MM.1S (cell line): ENCODE measurements at regions not wholly inside any gene's neighbourhood (a gene's known extent, or its start where the extent isn't known, plus 50 kb on each side); places are given as distances from the start of the nearest gene placed in this dataset.

ENCODE experiments used
- DNase-seq: peaks from one replicate; pipeline ENCODE4 v3.0.0-alpha.2; 2015
- H2AFZ ChIP-seq: fragments of 300-600 bp; sonication (generic); 2 replicates; pipeline ENCODE4 v1.6.0; 2016; ENCODE audit warnings: antibody characterized with exemption, low read length
- H3F3A ChIP-seq: fragments of 300-600 bp; sonication (generic); 2 replicates; pipeline ENCODE4 v1.6.1; 2016; ENCODE audit warnings: mild to moderate bottlenecking, antibody characterized with exemption, low read length, moderate library complexity, mixed read lengths; ENCODE audit not compliant: insufficient read depth
- H3K27ac ChIP-seq: fragments of 300-600 bp; sonication (generic); 2 replicates; pipeline ENCODE4 v1.5.1; 2016; ENCODE audit warnings: mild to moderate bottlenecking, low read length
- H3K27me3 ChIP-seq: fragments of 300-600 bp; sonication (generic); replicated peaks from 2 replicates; pipeline ENCODE4 v1.6.0; 2016; ENCODE audit warnings: low read length; ENCODE audit not compliant: insufficient read depth
- H3K36me3 ChIP-seq: fragments of 300-600 bp; sonication (generic); replicated peaks from 2 replicates; pipeline ENCODE4 v1.6.1; 2016; ENCODE audit warnings: mild to moderate bottlenecking, low read length, mixed read lengths; ENCODE audit not compliant: insufficient read depth
- H3K4me1 ChIP-seq: fragments of 300-600 bp; sonication (generic); 2 replicates; pipeline ENCODE4 v1.6.1; 2016; ENCODE audit warnings: low read length, mixed read lengths
- H3K4me2 ChIP-seq: fragments of 300-600 bp; sonication (generic); 2 replicates; pipeline ENCODE4 v1.6.0; 2016; ENCODE audit warnings: low read depth, low read length
- H3K4me3 ChIP-seq: fragments of 300-600 bp; sonication (generic); 2 replicates; pipeline ENCODE4 v1.5.1; 2016; ENCODE audit warnings: low read length, mixed read lengths
- H3K79me2 ChIP-seq: fragments of 300-600 bp; sonication (generic); 2 replicates; pipeline ENCODE4 v1.6.1; 2016; ENCODE audit warnings: mixed run types, low read length, mixed read lengths
- H3K9ac ChIP-seq: fragments of 300-600 bp; sonication (generic); 2 replicates; pipeline ENCODE4 v1.6.1; 2016; ENCODE audit warnings: low read length, mixed read lengths
- H3K9me2 ChIP-seq: fragments of 300-600 bp; sonication (generic); replicated peaks from 2 replicates; pipeline ENCODE4 v1.6.1; 2016; ENCODE audit warnings: mild to moderate bottlenecking, low read length, mixed read lengths; ENCODE audit not compliant: insufficient read depth
- H3K9me3 ChIP-seq: fragments of 300-600 bp; sonication (generic); replicated peaks from 2 replicates; pipeline ENCODE4 v1.6.1; 2016; ENCODE audit warnings: mild to moderate bottlenecking, low read length, mixed read lengths; ENCODE audit not compliant: insufficient read depth
- H4K20me1 ChIP-seq: fragments of 300-600 bp; sonication (generic); 2 replicates; pipeline ENCODE4 v1.6.1; 2016; ENCODE audit warnings: mild to moderate bottlenecking, low read length, moderate library complexity, mixed read lengths; ENCODE audit not compliant: insufficient read depth
- EZH2 ChIP-seq: fragments of 300-600 bp; sonication (generic); optimal IDR thresholded peaks from 2 replicates; pipeline ENCODE3; 2017; ENCODE audit warnings: low read depth, mild to moderate bottlenecking, antibody characterized with exemption, low read length, mixed read lengths
- EZH2phosphoT487 ChIP-seq: fragments of 300-600 bp; sonication (generic); IDR thresholded peaks from 2 replicates; pipeline ENCODE4 v1.6.1; 2018; ENCODE audit warnings: antibody characterized with exemption, low read length
- TF ChIP-seq, protein P1 (sequence below): fragments of 300-600 bp; sonication (generic); IDR thresholded peaks from 2 replicates; pipeline ENCODE4 v1.5.1; 2016; ENCODE audit warnings: antibody characterized with exemption, low read length, mixed read lengths

DNA sequence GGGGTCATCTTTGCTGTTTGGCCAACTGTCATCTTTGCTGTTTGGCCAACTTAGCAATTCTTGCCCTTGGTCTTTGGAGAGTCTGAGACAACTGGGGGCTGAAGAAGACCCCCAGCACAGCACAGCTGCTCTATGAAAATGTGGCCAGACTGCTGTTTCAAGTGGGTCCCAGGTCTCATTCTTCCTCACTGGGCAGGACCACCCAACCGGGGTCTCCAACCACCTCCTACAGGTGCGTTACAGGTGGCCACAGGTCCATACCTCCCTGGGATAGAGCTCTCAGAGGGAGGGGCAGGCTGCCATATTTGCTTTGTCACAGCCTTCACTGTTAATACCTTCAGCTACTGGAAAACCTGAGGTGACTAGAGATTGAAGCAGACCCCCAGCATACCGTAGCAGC, 82.1 kb upstream of the TCEAL2 start:
- no peaks in the 10 kb centered on the region for H3K27me3 ChIP-seq
- H3K9ac ChIP-seq = no peak overlapping the region
- TF ChIP-seq EZH2phosphoT487 = no peak
- TF ChIP-seq, protein P1, sequence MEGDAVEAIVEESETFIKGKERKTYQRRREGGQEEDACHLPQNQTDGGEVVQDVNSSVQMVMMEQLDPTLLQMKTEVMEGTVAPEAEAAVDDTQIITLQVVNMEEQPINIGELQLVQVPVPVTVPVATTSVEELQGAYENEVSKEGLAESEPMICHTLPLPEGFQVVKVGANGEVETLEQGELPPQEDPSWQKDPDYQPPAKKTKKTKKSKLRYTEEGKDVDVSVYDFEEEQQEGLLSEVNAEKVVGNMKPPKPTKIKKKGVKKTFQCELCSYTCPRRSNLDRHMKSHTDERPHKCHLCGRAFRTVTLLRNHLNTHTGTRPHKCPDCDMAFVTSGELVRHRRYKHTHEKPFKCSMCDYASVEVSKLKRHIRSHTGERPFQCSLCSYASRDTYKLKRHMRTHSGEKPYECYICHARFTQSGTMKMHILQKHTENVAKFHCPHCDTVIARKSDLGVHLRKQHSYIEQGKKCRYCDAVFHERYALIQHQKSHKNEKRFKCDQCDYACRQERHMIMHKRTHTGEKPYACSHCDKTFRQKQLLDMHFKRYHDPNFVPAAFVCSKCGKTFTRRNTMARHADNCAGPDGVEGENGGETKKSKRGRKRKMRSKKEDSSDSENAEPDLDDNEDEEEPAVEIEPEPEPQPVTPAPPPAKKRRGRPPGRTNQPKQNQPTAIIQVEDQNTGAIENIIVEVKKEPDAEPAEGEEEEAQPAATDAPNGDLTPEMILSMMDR = no peak
- TF ChIP-seq EZH2 = no peak
- no peaks in the 10 kb centered on the region for H3K9me3 ChIP-seq
- no peaks in the 10 kb centered on the region for H3K79me2 ChIP-seq
- no peaks in the 10 kb centered on the region for H3F3A ChIP-seq
- no peak overlapping the region for H3K27ac ChIP-seq
- H2AFZ ChIP-seq = no peak overlapping the region
- no peak overlapping the region for H3K4me2 ChIP-seq
- H3K9me2 ChIP-seq = no peaks in the 10 kb centered on the region
- H4K20me1 ChIP-seq = no peaks in the 10 kb centered on the region
- no peaks in the 10 kb centered on the region for H3K4me1 ChIP-seq
- H3K4me3 ChIP-seq = no peak overlapping the region
- no peaks in the 10 kb centered on the region for H3K36me3 ChIP-seq
- no peak for DNase-seq

DNA sequence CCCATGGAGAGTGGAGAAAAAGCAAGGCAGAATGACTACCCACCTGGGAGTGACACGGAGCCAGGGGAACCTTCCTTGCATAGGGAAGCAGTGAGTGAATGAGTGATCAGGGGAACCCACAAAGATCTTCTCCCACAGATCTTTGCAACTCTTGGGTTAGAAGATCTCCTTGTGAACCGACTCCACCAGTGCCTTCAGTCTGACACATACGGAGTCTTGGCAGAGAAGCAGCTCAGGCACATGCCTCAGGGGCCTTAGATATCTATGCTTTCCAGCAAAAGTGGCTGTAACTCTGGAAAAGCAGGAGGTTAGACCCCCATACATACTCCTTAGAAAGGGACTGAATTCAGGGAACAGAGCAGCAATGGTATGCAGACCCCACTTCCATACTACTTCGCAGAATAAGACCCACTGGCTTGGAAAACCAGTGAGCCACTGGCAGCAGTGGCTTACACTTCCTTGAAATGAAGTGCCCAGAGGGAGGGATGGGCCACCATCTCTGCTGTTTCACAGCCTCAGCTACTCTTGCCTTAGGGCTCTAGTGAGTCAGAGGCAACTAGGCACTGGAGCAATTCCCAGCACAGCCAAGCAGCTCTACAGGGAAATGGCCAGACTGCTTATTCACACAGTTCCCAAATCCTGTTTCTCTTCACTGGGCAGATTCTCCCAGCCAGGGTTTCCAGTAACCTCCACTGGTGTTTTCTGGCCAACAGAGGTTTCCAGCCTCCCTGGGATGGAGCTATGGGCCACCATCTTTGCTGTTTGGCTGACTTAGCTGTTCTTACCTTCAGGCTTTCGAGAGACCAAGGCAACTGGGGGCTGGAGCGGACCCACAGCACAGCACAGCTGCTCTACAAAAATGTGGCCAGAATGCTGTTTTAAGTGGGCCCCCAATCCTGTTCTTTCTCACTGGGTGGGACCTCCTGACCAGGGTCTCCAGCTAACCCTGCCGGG, 82.8 kb upstream of the TCEAL2 start:
- Histone ChIP-seq H3K4me2 (no peak overlapping the region), H3F3A (no peaks in the 10 kb centered on the region), H2AFZ (no peak overlapping the region), H3K4me3 (no peak overlapping the region), H3K9ac (no peak overlapping the region), H3K4me1 (no peaks in the 10 kb centered on the region), H3K36me3 (no peaks in the 10 kb centered on the region), H3K27ac (no peak overlapping the region), H3K9me3 (no peaks in the 10 kb centered on the region), H3K27me3 (no peaks in the 10 kb centered on the region), H3K79me2 (no peaks in the 10 kb centered on the region), H4K20me1 (no peaks in the 10 kb centered on the region), H3K9me2 (no peaks in the 10 kb centered on the region)
- TF ChIP-seq, protein P1 = no peak
- TF ChIP-seq EZH2phosphoT487 (no peak), EZH2 (no peak)
- no peak for DNase-seq

DNA sequence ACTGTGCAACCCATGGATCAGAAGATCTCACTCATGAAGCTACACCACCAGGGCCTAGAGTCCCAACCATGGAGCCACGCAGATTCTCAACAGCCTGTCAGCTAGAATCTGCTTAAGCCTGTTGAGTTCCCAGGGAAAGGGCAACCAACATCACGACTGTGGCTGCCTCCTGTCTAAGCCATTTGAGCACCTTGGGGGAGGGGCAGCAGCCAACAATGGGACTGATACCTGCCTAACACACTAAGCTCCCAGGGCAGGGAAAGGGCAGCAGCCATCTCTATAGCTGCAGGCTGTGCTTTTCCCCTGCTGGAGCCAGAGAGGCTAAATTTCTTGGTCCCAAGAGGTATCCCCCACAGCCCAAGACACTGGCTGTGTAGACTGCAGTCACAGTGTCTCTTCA, 96.5 kb upstream of the TCEAL2 start:
- Histone ChIP-seq H3K79me2 (no peaks in the 10 kb centered on the region), H3K9me3 (no peaks in the 10 kb centered on the region), H4K20me1 (no peaks in the 10 kb centered on the region), H3K9me2 (no peaks in the 10 kb centered on the region), H3K27ac (no peak overlapping the region), H3K4me2 (no peak overlapping the region), H3F3A (no peaks in the 10 kb centered on the region), H3K9ac (no peak overlapping the region), H2AFZ (no peak overlapping the region), H3K4me3 (no peak overlapping the region), H3K27me3 (no peaks in the 10 kb centered on the region), H3K4me1 (no peaks in the 10 kb centered on the region), H3K36me3 (no peaks in the 10 kb centered on the region)
- no peak for DNase-seq
- TF ChIP-seq, protein P1 = no peak
- TF ChIP-seq EZH2phosphoT487 (no peak), EZH2 (no peak)
